T-helper 1 cell treated with Interleukin-12 subunit alpha and Interleukin-12 subunit beta and Interleukin-4 antibody, amounts not matched to agents 30 μg/mL and 1 μg/mL, for 36 hours (primary cell): ENCODE measurements at regions not wholly inside any gene's neighbourhood (a gene's known extent, or its start where the extent isn't known, plus 50 kb on each side); places are given as distances from the start of the nearest gene placed in this dataset.

Experiments
- H3K27ac Mint-ChIP-seq: one replicate; pipeline ENCODE4 v1.8.0; 2021; ENCODE audit warnings: mild to moderate bottlenecking, mixed read lengths
- H3K27me3 Mint-ChIP-seq: one replicate; pipeline ENCODE4 v1.8.0; 2021; ENCODE audit warnings: low read depth, mixed read lengths
- H3K36me3 Mint-ChIP-seq: one replicate; pipeline ENCODE4 v1.8.0; 2021; ENCODE audit warnings: low read depth, mixed read lengths
- H3K4me1 Mint-ChIP-seq: one replicate; pipeline ENCODE4 v1.8.0; 2021; ENCODE audit warnings: low read depth, mixed read lengths
- H3K4me3 Mint-ChIP-seq: one replicate; pipeline ENCODE4 v1.8.0; 2021; ENCODE audit warnings: mild to moderate bottlenecking, moderate library complexity, mixed read lengths
- H3K9me3 Mint-ChIP-seq: one replicate; pipeline ENCODE4 v1.8.0; 2021; ENCODE audit warnings: mixed read lengths

DNA sequence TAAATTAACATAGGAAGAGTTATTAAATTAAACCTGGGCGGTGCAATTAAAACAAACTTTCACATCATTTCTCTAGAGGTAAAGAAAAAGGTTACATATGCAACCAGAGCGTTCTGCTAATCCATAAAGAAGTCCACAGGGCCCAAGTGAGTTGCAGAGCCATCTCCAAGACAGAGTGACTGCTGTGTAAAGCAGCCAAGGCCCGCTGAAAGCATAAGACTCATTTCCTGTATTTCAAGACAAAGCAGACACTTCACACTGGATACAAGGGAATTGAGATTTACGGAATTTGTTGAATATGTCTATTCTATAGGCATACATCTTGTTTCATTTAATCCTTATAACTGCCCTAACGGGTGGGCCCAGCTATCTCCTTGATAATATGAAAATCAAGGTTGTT, 422.8 kb downstream of the CBLN4 start:
- H3K27ac Mint-ChIP-seq, result no peak overlapping the region
- H3K9me3 Mint-ChIP-seq, result no peaks in the 10 kb centered on the region
- H3K27me3 Mint-ChIP-seq, result no peaks in the 10 kb centered on the region
- H3K4me1 Mint-ChIP-seq, result no peaks in the 10 kb centered on the region
- no peaks in the 10 kb centered on the region for H3K36me3 Mint-ChIP-seq
- H3K4me3 Mint-ChIP-seq, result no peak overlapping the region

DNA sequence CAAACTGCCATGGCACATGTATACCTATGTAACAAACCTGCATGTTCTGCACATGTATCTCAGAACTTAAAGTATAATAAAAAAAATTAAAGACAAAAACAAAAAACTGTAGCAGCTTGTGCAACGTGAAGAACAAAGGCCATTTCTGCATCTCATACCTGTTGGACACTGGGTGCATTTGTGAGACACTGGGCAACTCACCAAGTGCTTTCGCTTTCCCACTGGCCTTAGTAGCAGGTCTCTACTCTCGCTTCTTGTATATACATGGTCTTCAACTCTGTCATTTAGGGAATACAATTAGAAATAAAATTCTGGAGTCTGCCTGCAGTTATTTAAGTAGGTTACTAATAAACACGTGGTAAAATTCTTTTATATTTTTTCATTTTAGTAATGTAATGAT, 423.8 kb downstream of the CBLN4 start:
- no peaks in the 10 kb centered on the region for H3K4me1 Mint-ChIP-seq
- no peaks in the 10 kb centered on the region for H3K9me3 Mint-ChIP-seq
- H3K4me3 Mint-ChIP-seq, result no peak overlapping the region
- H3K36me3 Mint-ChIP-seq, result no peaks in the 10 kb centered on the region
- no peak overlapping the region for H3K27ac Mint-ChIP-seq
- no peaks in the 10 kb centered on the region for H3K27me3 Mint-ChIP-seq

DNA sequence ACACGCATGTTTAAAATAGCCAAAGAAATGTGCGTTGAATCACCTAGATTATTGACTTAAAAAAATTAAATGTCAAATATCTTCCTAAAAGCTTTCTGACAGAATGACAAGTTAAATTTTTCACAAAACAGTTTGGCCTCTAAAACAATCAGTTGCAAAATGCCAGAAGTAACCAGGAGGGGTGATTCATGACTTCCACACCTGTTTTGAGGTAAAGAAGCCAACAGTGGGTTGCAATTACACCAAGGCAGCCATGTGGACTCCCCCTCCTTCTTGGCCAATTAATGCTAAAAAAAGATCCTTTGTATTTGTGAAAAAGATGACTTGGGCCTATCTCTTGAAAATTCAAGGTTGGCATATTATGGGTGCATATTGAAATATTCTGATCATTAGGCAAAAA, 424.8 kb downstream of the CBLN4 start:
- Mint-ChIP-seq H3K27me3 (no peaks in the 10 kb centered on the region), H3K27ac (no peak overlapping the region), H3K4me1 (no peaks in the 10 kb centered on the region), H3K4me3 (no peak overlapping the region), H3K36me3 (no peaks in the 10 kb centered on the region), H3K9me3 (no peaks in the 10 kb centered on the region)

DNA sequence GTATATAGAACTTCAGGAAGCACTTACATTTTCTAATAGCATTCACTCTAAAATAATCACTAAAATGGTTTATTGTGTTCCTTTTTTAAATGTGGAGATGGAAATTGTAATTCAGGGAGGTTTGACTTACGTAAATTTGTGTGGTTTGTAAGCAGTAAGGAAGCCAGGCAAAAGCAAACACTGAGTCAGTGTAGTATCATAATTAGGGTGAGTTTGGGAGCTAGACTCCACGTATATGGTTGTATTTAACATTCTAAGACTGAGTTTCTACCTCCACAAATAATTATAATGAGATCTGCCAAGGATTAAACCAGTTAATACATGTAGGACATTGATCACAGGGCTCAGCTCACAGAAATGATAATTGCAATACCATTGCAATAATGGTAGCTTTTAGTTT, 425.5 kb downstream of the CBLN4 start:
- Mint-ChIP-seq H3K27ac (no peak overlapping the region), H3K9me3 (no peaks in the 10 kb centered on the region), H3K36me3 (no peaks in the 10 kb centered on the region), H3K4me3 (no peak overlapping the region), H3K27me3 (no peaks in the 10 kb centered on the region), H3K4me1 (no peaks in the 10 kb centered on the region)

- H3K27me3 Mint-ChIP-seq, result no peaks in the 10 kb centered on the region
- H3K36me3 Mint-ChIP-seq, result no peaks in the 10 kb centered on the region
- no peaks in the 10 kb centered on the region for H3K4me1 Mint-ChIP-seq
- no peak overlapping the region for H3K27ac Mint-ChIP-seq
- peaks cover 5% of the 10 kb centered on the region for H3K9me3 Mint-ChIP-seq
- H3K4me3 Mint-ChIP-seq, result no peak overlapping the region
Measured at GRCh38 chr20:55576981-55577380, 428.3 kb downstream of the CBLN4 start.

DNA sequence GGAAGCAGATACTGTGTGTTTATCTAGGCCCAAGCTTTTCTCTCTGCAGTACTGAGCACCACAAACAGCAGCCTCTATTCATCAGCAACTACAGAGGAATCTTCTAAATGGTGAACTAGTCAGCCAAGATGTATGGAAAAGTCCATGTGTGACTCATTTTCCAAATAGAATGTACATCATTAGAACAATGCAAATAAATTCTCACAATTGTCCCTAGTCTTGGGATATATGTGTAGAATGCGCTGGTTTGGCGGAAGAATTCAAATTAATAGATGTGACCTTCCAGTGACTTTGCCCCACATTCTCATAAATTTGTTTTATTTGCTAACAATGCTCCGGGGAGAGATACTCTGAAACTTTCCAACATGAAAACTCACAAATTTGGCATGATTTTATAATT, 436.2 kb downstream of the CBLN4 start:
- H3K36me3 Mint-ChIP-seq, result no peaks in the 10 kb centered on the region
- H3K4me1 Mint-ChIP-seq, result no peaks in the 10 kb centered on the region
- H3K4me3 Mint-ChIP-seq, result no peak overlapping the region
- peaks cover 5% of the 10 kb centered on the region for H3K9me3 Mint-ChIP-seq
- no peak overlapping the region for H3K27ac Mint-ChIP-seq
- H3K27me3 Mint-ChIP-seq, result no peaks in the 10 kb centered on the region

GRCh38 chr20:55567826-55568225, 437.5 kb downstream of the CBLN4 start:
- no peaks in the 10 kb centered on the region for H3K4me1 Mint-ChIP-seq
- no peak overlapping the region for H3K27ac Mint-ChIP-seq
- H3K36me3 Mint-ChIP-seq, result no peaks in the 10 kb centered on the region
- no peak overlapping the region for H3K4me3 Mint-ChIP-seq
- H3K9me3 Mint-ChIP-seq, result peaks cover 15% of the 10 kb centered on the region
- no peaks in the 10 kb centered on the region for H3K27me3 Mint-ChIP-seq

DNA sequence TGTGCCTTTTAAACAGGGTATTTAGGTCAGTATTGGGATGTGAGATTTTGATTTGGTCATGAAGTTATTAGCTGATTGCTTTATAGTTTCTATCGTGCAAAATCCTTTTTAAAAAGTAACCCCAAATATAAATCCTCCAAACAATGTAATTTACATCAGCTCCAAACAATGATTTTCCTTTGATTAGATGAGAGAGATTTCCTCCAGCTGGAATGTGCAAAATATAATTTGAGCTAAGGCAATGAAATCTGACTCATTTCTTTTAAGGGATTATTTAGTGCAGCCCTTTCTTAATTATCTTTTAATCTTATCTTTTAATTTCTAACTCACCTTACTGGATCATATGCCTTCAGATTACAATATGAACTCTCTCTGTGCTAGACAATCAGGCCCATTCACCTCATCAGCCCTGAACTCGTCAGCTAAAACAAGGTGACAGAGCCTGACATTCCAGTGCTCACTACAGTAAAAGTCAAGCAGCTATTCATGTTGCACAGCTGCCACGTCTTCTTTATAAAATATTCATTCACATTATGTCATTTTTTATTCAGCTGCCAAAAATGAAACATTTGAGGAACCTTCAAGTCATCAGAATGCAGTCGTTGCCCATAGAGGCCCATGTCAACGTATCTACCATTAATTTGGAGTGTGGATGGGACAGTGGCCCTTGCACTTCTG, 440.1 kb downstream of the CBLN4 start:
- Mint-ChIP-seq H3K9me3 (peaks cover 10% of the 10 kb centered on the region), H3K4me3 (no peak overlapping the region), H3K27ac (no peak overlapping the region), H3K27me3 (no peaks in the 10 kb centered on the region), H3K4me1 (no peaks in the 10 kb centered on the region), H3K36me3 (no peaks in the 10 kb centered on the region)

GRCh38 chr20:55561259-55561658, 444.1 kb downstream of the CBLN4 start:
- no peak overlapping the region for H3K27ac Mint-ChIP-seq
- H3K27me3 Mint-ChIP-seq, result no peaks in the 10 kb centered on the region
- H3K36me3 Mint-ChIP-seq, result no peaks in the 10 kb centered on the region
- no peak overlapping the region for H3K4me3 Mint-ChIP-seq
- H3K9me3 Mint-ChIP-seq, result peaks cover 19% of the 10 kb centered on the region
- no peaks in the 10 kb centered on the region for H3K4me1 Mint-ChIP-seq

DNA sequence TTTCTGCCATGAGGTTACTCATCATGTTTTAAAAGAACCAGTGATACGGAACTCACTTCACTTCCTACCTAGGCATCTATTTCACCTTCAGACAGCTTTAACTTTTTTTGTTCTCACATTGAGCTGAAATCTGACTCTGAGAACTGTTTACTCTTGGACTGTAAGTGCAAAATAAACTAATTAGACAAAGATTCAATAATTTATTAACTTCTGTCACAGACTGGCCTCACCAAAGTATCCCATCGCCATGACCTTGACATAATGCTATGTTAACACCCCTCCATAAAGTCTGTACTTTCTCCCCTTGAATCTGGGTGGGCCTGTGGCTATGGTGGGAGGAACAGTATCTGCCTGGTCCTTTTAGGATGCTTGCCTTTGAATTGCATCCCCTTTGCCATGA, 448.1 kb downstream of the CBLN4 start:
- no peaks in the 10 kb centered on the region for H3K4me1 Mint-ChIP-seq
- H3K27me3 Mint-ChIP-seq, result no peaks in the 10 kb centered on the region
- H3K27ac Mint-ChIP-seq, result no peak overlapping the region
- no peak overlapping the region for H3K4me3 Mint-ChIP-seq
- peaks cover 21% of the 10 kb centered on the region for H3K9me3 Mint-ChIP-seq
- H3K36me3 Mint-ChIP-seq, result no peaks in the 10 kb centered on the region

- H3K27ac Mint-ChIP-seq, result no peak overlapping the region
Measured at GRCh38 chr20:55555075-55555650, 450.2 kb downstream of the CBLN4 start.

GRCh38 chr20:55544638-55545037, 460.7 kb downstream of the CBLN4 start:
- Mint-ChIP-seq H3K4me1 (no peaks in the 10 kb centered on the region), H3K36me3 (no peaks in the 10 kb centered on the region), H3K27me3 (no peaks in the 10 kb centered on the region), H3K9me3 (peaks cover 18% of the 10 kb centered on the region), H3K27ac (no peak overlapping the region), H3K4me3 (no peak overlapping the region)

More at GRCh38 chr20:55555075-55555650, 450.2 kb downstream of the CBLN4 start:
- Mint-ChIP-seq H3K9me3 (peaks cover 27% of the 10 kb centered on the region), H3K4me3 (no peak overlapping the region), H3K27me3 (no peaks in the 10 kb centered on the region), H3K4me1 (no peaks in the 10 kb centered on the region), H3K36me3 (no peaks in the 10 kb centered on the region)

DNA sequence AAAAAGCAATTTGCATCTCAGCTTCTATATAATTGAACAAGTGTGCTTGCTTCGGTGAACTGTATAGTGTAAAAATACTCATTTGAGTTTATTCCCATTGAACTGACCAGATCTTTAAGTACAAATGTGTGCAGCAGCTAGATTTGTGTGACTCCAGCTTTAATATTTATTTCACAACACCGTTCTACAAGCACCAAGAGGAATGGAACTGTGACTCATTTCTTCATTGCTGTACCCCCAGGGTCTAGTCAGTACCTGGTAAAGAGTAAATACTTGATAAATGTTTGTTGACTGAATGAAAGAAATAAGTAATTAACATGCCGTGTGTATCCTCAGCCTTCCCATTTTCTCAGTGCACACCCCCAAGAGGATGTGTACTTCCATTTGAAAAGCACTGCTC, 464.8 kb downstream of the CBLN4 start:
- peaks cover 28% of the 10 kb centered on the region for H3K9me3 Mint-ChIP-seq
- no peaks in the 10 kb centered on the region for H3K27me3 Mint-ChIP-seq
- H3K36me3 Mint-ChIP-seq, result no peaks in the 10 kb centered on the region
- H3K4me3 Mint-ChIP-seq, result no peak overlapping the region
- H3K4me1 Mint-ChIP-seq, result no peaks in the 10 kb centered on the region
- H3K27ac Mint-ChIP-seq, result no peak overlapping the region

- no peaks in the 10 kb centered on the region for H3K36me3 Mint-ChIP-seq
- peaks cover 30% of the 10 kb centered on the region for H3K9me3 Mint-ChIP-seq
- no peak overlapping the region for H3K4me3 Mint-ChIP-seq
- H3K27me3 Mint-ChIP-seq, result no peaks in the 10 kb centered on the region
- H3K27ac Mint-ChIP-seq, result no peak overlapping the region
- H3K4me1 Mint-ChIP-seq, result no peaks in the 10 kb centered on the region
Measured at GRCh38 chr20:55540013-55540412, 465.3 kb downstream of the CBLN4 start.

DNA sequence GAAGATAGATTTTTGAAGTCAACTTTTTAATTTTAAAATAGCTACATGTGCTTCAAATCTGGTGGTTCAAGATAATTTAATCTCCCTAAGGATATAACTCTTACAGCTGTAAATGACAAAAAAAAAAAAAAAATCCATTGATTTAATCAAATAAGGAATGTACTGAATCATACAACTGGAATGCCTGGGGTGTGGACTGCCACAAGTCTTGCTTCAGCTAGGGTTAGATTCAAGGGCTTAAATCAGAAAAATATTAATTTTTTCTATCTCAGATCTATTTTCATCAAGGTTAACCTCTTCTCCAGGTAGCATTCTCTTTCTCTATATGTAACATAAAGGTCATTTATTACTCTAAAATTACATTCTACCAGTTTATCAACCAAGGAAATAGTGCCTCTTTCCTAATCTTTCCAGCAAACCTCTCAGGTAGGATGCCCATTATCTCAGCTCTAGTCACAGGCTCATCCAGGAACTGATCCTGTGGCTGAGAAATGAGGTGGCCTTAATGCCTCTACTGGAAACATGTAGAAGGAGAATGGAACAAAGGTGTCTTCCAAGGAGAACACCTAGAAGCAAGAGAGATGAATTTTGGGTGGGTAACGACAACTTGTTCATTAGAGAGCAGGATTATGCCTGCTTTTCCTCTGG, 466.9 kb downstream of the CBLN4 start:
- no peaks in the 10 kb centered on the region for H3K36me3 Mint-ChIP-seq
- no peak overlapping the region for H3K4me3 Mint-ChIP-seq
- H3K27ac Mint-ChIP-seq, result no peak overlapping the region
- peaks cover 32% of the 10 kb centered on the region for H3K9me3 Mint-ChIP-seq
- H3K4me1 Mint-ChIP-seq, result no peaks in the 10 kb centered on the region
- no peaks in the 10 kb centered on the region for H3K27me3 Mint-ChIP-seq
